HG03439 (cell line): ENCODE measurements at regions not wholly inside any gene's neighbourhood (a gene's known extent, or its start where the extent isn't known, plus 50 kb on each side); places are given as distances from the start of the nearest gene placed in this dataset.
"Not testable (repeated sequence)": the region's sequence is repeated elsewhere in the genome, so short reads cannot be mapped to it uniquely, and the experiment has no call there.

ENCODE experiments used
- ATAC-seq: cut with Tn5 transposase; IDR thresholded peaks from one replicate; pipeline ENCODE4 v1.9.1; 2021; ENCODE audit warnings: mild to moderate bottlenecking, moderate library complexity; ENCODE audit not compliant: unreplicated experiment

DNA sequence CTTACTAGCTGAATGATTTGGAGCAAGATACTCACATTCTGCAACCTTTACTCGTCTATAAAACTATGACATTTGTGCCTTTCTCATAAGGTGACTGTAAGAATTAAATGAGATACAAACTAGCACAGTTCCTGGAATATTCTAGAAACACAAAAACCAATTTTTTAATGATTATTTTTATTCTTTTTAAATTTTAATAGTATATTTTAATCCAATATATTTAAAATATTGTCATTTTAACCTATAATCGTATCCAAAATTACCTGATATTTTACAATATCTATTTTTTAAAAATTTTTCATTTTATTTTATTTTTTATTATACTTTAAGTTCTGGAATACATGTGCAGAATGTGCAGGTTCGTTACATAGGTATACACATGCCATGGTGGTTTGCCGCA, 238.1 kb downstream of the OLFM4 start:
- ATAC-seq, result no peak

DNA sequence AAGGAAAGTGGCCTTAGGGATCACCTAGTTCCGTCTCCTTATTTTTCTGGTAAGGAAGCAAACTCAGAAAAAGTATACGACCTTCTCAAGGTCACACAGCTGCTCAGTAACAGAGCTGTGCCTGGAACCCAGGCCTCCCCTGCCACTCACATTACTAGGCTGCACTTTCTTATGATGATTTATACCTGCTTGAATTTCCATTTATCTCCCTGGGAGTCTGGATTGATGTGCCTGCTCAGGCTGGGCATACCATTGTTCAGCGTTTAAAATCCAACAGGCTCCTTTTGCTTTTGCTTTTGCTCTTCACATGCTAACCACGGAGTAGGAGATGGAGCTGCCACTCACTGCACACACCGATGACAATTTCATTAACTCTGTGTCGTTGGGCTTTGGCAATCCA, 241.0 kb downstream of the OLFM4 start:
- no peak for ATAC-seq

- no peak for ATAC-seq
Measured at GRCh38 chr13:53272873-53273272, 244.3 kb downstream of the OLFM4 start.

GRCh38 chr13:53276265-53276664, 247.7 kb downstream of the OLFM4 start:
- ATAC-seq, result no peak

DNA sequence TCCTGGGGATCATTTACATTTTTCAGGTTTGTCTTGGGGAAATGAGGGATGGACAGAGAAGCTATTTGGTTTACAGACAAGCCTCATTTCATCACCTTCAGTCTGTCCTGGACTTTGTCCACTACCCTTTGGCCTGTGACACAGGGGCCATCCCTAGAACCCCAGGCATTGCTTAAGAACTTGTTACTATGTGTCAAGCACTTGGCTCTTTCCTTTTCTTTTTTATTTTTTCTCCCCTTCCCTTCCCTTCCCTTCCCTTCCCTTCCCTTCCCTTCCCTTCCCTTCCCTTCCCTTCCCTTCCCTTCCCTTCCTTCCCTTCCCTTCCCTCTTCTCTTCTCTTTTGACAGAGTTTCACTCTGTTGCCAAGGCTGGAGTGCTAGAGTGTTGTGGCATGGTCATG, 253.1 kb downstream of the OLFM4 start:
- no peak for ATAC-seq

DNA sequence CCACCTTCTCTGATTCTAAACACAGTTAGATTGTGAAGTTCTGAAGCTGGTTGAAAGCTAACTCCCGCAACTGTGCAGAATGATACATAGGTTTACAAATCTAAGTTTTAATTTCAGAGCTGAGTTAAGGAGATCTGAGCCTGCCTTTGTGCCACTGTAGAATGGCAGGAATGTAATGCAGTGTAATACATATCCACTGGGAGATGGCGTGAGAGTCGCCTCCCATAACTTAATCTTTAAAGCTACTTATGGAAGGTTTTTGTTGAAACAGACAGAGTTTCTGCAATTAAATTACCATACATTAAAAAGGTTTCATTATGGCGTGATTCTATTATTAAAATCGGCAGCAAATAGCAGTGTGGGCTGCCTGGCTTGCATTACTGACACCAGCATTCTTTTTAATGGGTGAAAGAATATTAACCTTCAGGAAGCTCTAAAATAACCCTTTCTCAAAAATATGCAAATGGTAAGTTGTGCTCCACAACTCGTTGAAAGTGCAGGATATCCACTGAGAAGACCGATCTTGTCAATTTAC, 257.4 kb downstream of the OLFM4 start:
- ATAC-seq, result no peak

GRCh38 chr13:53298396-53298795, 269.8 kb downstream of the OLFM4 start:
- no peak for ATAC-seq

GRCh38 chr13:53301449-53301848, 272.8 kb downstream of the OLFM4 start:
- no peak for ATAC-seq

DNA sequence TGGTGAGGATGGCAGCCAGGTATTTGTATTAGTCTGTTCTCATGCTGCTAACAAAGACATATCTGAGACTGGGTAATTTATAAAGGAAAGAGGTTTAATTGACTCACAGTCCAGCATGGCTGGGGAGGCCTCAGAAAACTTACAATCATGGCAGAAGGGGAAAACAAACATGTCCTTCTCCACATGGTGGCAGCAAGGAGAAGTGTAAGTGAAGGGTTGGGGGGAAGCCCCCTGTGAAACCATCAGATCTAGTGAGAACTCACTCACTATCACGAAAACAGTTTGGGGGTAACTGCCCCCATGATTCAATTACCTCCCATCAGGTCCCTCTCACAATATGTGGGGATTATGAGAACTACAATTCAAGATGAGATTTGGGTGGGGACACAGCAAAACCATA, 276.8 kb downstream of the OLFM4 start:
- ATAC-seq, result not testable (repeated sequence)

DNA sequence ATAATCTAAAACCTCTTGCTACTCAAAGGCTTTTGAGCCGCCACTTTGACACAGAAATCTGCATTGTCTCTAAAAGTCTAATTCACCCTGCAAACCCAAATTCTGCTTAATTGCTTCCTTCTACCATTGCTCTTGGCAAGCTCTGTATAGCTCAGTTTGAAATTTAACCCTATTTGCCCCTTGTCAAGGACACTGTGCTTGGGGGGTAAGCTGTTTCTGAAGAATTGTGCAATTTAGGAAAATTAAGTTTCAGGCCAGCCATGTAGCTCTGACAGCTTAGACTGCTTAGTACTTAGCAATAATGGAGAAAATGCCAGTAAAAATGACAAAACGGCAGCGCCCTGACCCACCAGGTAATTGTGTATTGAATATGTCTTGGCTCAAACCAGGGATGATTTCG, 282.2 kb downstream of the OLFM4 start:
- ATAC-seq, result no peak

DNA sequence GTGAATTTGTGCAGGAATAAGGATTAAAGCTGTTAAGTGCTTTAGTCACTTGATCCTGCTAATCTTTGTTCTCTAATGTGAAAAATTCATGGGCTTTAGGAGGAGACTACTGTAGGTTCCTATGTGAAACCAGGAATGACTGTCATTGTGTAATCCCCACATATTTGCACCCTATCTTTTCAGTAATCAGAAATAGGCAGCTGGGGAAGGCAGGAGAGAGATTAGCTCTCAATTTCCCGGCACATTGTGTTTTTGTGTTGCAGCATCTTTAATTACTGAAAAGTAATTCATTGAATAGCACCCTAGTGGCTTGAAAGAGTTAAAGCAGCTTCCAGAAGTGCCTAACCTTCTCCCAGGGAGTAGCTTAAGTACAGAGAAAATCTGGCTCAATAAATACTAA, 282.9 kb downstream of the OLFM4 start:
- no peak for ATAC-seq

GRCh38 chr13:53321296-53321801, 292.7 kb downstream of the OLFM4 start:
- ATAC-seq, result no peak

DNA sequence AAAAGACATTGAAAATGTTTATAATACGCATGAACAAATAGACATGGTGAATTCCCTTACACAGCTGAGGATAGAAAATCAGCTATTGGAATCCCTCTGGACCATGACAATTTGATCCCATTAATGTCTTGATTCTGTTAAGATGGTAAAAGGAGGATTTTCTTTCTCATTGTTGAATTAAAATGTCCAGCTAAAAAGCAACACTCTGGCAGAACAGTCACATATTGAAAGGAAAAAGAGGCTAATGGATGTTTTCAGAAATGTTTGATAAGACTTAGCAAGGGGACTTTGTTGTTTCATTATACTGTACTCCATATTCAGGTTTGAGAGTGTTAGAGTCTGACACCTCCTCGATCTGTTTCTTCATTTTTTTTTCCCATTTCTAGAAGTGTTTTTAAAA, 296.0 kb downstream of the OLFM4 start:
- no peak for ATAC-seq

DNA sequence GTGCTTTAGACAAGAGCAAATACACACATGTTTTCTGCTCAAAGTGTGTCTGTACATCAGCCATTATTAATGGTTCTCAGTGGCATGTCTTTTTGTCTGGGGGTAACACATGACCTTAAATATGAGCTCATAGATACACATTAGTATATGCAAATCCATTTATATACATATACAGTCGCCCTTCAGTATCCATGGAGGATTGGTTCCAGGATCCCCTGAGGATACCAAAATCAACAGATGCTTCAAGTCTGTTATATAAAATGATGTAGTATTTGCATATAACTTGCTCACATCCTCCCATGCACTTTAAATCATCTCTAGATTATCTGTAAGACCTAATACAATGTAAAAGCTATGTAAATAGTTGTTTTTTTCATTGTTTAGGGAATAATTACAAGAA, 298.1 kb downstream of the OLFM4 start:
- no peak for ATAC-seq

- ATAC-seq, result no peak
Measured at GRCh38 chr13:53327680-53328315, 299.2 kb downstream of the OLFM4 start.

DNA sequence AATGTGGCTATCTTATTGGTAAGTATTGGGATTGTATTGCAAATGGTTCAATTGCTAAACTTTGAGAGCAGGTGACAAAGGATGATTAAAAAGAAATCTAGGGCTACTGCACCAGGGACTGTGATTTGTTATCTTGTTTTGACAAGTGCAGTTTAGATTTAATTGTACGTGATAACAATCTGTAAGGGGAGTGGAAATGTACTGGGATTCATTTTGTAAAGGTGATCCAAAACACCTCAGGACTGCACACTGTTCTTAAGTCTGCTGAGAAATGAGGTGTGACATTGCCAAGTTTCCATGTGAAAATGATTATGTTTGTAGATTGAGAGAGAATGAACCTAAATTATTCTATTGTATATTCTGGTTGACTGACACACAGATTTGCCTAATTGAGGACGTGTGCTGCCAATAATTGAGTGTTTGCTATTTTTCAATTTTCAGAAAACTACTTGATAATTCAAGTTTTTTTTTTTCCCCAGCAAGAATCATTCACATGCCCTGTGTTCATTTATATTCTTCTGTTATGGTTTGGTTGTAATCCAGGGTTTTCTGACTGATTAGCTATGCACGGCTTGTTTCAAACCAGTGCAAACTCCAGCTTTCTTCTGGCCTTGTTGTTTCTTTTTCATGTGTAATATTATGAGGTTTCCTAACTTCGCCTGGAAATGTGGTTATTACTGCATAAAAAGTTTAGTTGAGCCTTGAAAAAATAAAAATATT, 308.0 kb downstream of the OLFM4 start:
- ATAC-seq, result no peak

DNA sequence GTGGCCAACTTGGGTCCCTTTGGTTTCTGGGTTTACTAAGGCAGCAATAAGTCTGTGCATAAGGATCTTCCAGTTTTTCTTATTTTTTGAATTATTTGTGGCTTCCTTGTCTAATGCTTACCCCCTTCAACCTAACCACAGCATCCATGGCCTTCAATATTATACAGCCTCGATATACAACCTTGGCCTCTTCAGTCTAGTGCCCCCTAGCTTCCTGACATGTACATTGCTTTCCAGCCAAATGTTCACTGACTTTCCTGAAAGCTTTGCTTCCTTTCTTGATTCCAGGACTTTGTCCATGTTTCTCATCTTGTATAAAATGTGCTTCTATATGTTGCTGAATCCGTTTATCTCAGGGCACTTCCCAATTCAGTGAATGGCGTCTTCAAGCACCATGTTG, 310.1 kb downstream of the OLFM4 start:
- ATAC-seq, result no peak

GRCh38 chr13:53340505-53341143, 312.0 kb downstream of the OLFM4 start:
- ATAC-seq, result no peak

DNA sequence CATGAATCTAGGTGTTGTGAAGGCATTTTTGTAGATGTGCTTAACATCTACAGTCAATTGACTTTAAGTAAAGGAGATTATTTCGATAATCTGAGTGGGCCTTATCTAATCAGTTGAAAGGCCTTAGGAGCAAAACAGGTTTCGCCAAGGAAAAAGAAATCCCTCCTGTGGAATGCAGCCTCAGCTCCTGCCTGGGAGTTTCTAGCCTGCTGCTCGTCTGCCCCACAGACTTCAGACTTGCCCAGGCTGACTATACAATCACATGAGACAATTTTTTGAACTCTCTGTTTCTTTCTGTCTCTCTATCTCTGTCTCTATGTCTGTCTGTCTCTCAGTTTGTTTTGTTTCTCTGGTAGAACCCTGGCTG, 312.5 kb downstream of the OLFM4 start:
- no peak for ATAC-seq

- ATAC-seq, result no peak
Measured at GRCh38 chr13:53342623-53343360, 314.2 kb downstream of the OLFM4 start.

- no peak for ATAC-seq
Measured at GRCh38 chr13:53343361-53343744, 314.7 kb downstream of the OLFM4 start.
